ENCODE measurements at regions not wholly inside any gene's neighbourhood (a gene's known extent, or its start where the extent isn't known, plus 50 kb on each side); places are given as distances from the start of the nearest gene placed in this dataset.

DNA sequence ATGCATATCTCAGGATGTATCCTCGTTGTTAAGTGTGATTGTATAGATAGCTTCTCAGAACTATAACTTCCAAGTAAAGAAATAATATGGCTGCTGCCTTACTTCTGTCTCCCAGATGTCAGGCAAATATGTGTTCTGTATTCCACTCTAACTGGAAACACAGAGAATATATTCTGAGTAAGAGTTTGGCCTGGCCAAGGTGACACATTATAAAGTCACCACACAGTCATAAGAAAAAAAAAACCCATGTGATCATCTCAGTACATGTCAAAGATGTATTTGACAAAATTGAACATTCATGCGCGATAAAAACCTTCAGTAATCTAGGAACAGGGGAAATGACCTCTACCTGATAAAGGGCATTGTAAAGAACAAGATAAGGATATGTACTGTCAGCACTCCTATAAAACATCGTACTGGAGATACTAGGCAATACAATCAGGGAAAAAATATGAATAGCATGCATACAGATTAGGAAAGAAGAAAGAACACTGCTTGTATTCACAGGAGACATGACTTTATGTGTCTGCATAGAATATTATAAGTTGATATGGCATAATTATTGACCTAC lies 207.1 kb downstream of the ZNF330 start:
- TF ChIP-seq, protein P1, sequence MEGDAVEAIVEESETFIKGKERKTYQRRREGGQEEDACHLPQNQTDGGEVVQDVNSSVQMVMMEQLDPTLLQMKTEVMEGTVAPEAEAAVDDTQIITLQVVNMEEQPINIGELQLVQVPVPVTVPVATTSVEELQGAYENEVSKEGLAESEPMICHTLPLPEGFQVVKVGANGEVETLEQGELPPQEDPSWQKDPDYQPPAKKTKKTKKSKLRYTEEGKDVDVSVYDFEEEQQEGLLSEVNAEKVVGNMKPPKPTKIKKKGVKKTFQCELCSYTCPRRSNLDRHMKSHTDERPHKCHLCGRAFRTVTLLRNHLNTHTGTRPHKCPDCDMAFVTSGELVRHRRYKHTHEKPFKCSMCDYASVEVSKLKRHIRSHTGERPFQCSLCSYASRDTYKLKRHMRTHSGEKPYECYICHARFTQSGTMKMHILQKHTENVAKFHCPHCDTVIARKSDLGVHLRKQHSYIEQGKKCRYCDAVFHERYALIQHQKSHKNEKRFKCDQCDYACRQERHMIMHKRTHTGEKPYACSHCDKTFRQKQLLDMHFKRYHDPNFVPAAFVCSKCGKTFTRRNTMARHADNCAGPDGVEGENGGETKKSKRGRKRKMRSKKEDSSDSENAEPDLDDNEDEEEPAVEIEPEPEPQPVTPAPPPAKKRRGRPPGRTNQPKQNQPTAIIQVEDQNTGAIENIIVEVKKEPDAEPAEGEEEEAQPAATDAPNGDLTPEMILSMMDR (conservative IDR thresholded peaks at IDR 0.05; ENCODE audit: low read depth, low read length) = no peak

DNA sequence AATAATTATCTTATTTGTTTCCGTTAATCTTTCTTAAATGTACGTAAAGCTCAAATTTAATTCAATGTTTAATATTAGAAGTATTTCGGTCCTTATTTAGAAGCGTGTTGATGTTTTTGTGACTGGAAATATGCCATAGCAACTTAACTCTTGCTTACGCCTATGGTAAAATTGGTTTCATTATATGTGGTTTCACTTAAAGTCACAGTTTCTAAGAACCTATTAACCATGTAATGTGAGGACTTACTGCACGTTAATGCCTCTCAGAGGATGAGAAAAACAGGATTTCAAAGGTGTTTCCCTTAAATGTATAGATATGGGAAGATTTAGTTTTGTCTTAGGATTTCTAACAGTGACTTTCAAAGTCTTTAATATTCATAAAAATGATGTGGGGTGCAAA lies 206.4 kb upstream of the IL15 start:
- TF ChIP-seq, protein P1 (conservative IDR thresholded peaks at IDR 0.05; ENCODE audit: low read depth, low read length) = no peak
- no peak overlapping the region for H3K4me3 ChIP-seq (ENCODE audit: low read depth, low read length)
- DNase-seq (ENCODE audit: low read depth) = no peak

More for the DNA sequence above, 207.1 kb downstream of the ZNF330 start:
- H3K4me3 ChIP-seq (ENCODE audit: low read depth, low read length) = no peak overlapping the region
- DNase-seq (ENCODE audit: low read depth) = no peak

DNA sequence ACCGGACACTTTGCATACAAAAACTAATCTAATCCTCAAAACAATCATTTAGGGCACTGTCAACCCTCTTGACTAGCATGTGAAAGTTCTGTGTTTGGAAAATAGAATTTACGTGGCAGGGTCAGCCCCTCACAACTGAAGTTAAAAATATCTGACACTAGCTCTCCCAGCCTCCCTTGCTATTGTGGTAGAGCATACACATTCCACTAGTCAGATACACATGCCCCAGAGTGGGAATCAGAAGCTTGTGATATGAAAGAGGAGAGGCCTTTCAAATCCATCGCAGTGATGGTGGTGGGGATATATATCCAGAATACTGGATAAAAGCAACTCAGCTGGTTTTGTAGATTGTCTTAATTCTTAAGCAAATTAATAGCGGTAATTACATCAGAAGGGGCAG lies 205.7 kb upstream of the IL15 start:
- no peak for DNase-seq (ENCODE audit: low read depth)
- H3K4me3 ChIP-seq (ENCODE audit: low read depth, low read length) = no peak overlapping the region
- TF ChIP-seq, protein P1 (conservative IDR thresholded peaks at IDR 0.05; ENCODE audit: low read depth, low read length) = no peak

DNA sequence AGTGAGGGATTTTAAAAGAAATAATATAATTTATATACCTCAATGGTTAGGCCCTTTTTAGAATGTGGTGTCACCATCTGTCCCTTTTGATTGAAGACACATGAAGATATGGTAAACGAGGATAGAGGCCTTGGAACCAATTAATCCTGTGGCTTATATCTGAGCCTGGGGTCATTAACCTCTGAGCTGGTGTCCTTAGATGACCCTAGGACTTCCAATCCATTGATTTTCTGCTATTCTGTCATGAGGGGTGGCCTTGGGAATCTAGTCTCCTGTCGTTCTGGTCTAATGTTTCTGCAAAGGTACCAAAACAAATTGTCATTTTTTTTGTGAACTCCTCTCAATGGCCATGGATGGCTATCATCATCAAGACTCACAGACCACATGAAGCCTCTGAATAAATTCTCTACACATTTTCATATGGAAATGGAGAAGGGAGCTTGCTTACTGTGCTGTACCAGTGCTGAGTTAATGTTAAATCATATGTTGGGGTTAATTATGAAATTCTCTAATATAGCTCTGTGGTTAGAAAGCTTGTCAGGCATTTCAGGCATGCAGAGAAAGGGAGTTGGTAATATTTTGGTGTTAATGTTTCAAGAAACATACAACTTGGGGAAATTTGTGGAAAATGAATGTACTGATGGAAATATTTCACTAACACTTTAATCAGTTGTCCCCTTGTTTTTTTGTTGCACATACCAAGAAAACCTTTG lies 204.2 kb upstream of the IL15 start:
- DNase-seq (ENCODE audit: low read depth) = no peak
- H3K4me3 ChIP-seq (ENCODE audit: low read depth, low read length) = no peak overlapping the region
- TF ChIP-seq, protein P1 (conservative IDR thresholded peaks at IDR 0.05; ENCODE audit: low read depth, low read length) = no peak

DNA sequence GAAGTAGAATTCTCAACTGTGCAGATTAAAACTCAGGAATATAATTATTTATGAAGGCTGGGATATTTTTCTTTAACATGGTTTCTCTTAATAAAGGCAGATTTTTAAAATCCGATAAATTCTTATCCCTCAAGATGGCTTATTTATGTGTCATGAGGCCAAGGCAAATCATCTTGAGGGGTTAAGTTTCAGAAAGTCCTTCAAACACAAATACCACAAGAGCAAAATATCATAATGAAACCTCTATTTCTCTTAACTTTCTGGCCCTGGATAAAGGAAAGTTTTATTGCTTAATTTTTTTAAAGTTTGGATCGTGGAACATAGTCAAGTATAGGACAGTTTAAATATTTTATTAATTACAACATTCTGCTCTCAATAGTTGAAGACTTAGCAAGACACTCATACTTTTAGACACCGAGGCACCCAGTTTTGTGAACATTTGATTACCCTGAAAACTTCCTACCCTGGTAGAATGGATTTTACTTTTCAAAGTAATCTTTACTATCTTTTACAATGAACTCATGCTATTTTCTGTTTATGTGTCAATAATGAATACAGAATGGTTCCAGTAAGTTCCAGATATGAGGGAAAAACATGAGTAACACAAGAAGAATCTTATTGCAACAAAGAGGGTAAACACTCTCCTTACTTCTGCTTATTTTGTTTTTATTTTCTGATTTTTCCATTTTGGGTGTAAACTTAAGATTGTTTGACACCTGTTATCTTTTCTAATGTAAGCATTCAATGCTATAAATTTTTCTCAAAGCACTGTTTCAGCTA lies 200.7 kb upstream of the IL15 start:
- TF ChIP-seq, protein P1 (conservative IDR thresholded peaks at IDR 0.05; ENCODE audit: low read depth, low read length) = no peak
- DNase-seq (ENCODE audit: low read depth) = peak; percentile 7
- H3K4me3 ChIP-seq (ENCODE audit: low read depth, low read length) = no peak overlapping the region

DNA sequence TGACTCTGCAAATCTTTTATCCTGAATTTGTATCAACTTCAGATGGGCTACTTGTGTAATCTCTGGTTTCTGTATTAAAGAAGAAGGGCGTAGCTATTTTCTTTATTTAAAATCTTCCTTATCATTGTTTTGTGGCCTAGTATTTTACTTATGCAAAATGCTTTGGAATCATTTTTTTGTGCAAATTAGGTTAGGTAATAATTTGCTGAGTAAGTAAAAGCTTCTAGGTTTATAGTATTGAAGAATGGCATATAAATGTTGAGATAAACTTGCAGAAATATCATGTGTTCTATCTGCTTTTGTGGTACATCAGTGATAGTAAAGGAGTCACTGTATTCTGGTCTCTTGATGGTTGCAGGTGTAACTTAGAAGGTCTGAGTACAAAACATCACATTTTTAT lies 197.2 kb upstream of the IL15 start:
- TF ChIP-seq, protein P1 (conservative IDR thresholded peaks at IDR 0.05; ENCODE audit: low read depth, low read length) = no peak
- DNase-seq (ENCODE audit: low read depth) = no peak
- H3K4me3 ChIP-seq (ENCODE audit: low read depth, low read length) = no peak overlapping the region
